ENCODE measurements at regions not wholly inside any gene's neighbourhood (a gene's known extent, or its start where the extent isn't known, plus 50 kb on each side); places are given as distances from the start of the nearest gene placed in this dataset.

- FAIRE-seq (no peak), DNase-seq (no peak)
- Histone ChIP-seq H3K4me3 (ENCODE audit: low read length in 3 of 3) (no peak overlapping the region), H3K36me3 (ENCODE audit: control insufficient read depth in 2 of 3, insufficient read depth in 3 of 3, low read length in 3 of 3) (no peaks in the 10 kb centered on the region), H3K27ac (ENCODE audit: low read depth in 2 of 2, low read length in 2 of 2) (no peak overlapping the region), H3K4me1 (ENCODE audit: control insufficient read depth in 2 of 3, insufficient read depth in 2 of 3, low read depth in 1 of 3, low read length in 3 of 3) (no peaks in the 10 kb centered on the region), H3K9me3 (ENCODE audit: control insufficient read depth in 2 of 3, insufficient read depth in 1 of 3, low read length in 3 of 3) (peaks cover 0 to 3% (median 0%) of the 10 kb centered on the region in 3 donors), H3K27me3 (ENCODE audit: control insufficient read depth, insufficient read depth, low read length) (no peaks in the 10 kb centered on the region), H3K9ac (ENCODE audit: low read length in 3 of 3) (no peak overlapping the region)
- no peak for TF ChIP-seq CTCF (IDR thresholded peaks at IDR 0.05; ENCODE audit: borderline replicate concordance, extremely low read depth, insufficient read depth)
- intact Hi-C loops (cut with DNase I) = no loop called here
Measured at GRCh38 chr9:13923381-13923780, 390.6 kb downstream of the NFIB start.

- TF ChIP-seq CTCF (IDR thresholded peaks at IDR 0.05; ENCODE audit: borderline replicate concordance, extremely low read depth, insufficient read depth) = no peak
- no peak for FAIRE-seq
- Histone ChIP-seq H3K4me1 (ENCODE audit: control insufficient read depth in 2 of 3, insufficient read depth in 2 of 3, low read depth in 1 of 3, low read length in 3 of 3) (no peaks in the 10 kb centered on the region), H3K9ac (ENCODE audit: low read length in 3 of 3) (no peak overlapping the region), H3K9me3 (ENCODE audit: control insufficient read depth in 2 of 3, insufficient read depth in 1 of 3, low read length in 3 of 3) (peaks cover 0 to 3% (median 0%) of the 10 kb centered on the region in 3 donors), H3K4me3 (ENCODE audit: low read length in 3 of 3) (no peak overlapping the region), H3K27ac (ENCODE audit: low read depth in 2 of 2, low read length in 2 of 2) (no peak overlapping the region), H3K27me3 (ENCODE audit: control insufficient read depth, insufficient read depth, low read length) (no peaks in the 10 kb centered on the region), H3K36me3 (ENCODE audit: control insufficient read depth in 2 of 3, insufficient read depth in 3 of 3, low read length in 3 of 3) (no peaks in the 10 kb centered on the region)
- DNase-seq = no peak
- intact Hi-C loops (cut with DNase I) = no loop called here
Measured at GRCh38 chr9:13920557-13920956, 393.4 kb downstream of the NFIB start.

GRCh38 chr9:13919401-13919800 is 394.5 kb downstream of the NFIB start:
- DNase-seq (no peak), FAIRE-seq (no peak)
- no peak overlapping the region for H3K4me3 ChIP-seq (ENCODE audit: low read length in 3 of 3)
- intact Hi-C loops (cut with DNase I) = no loop called here
- peaks cover 0 to 3% (median 0%) of the 10 kb centered on the region in 3 donors for H3K9me3 ChIP-seq (ENCODE audit: control insufficient read depth in 2 of 3, insufficient read depth in 1 of 3, low read length in 3 of 3)
- no peaks in the 10 kb centered on the region for H3K4me1 ChIP-seq (ENCODE audit: control insufficient read depth in 2 of 3, insufficient read depth in 2 of 3, low read depth in 1 of 3, low read length in 3 of 3)
- no peaks in the 10 kb centered on the region for H3K36me3 ChIP-seq (ENCODE audit: control insufficient read depth in 2 of 3, insufficient read depth in 3 of 3, low read length in 3 of 3)
- no peak overlapping the region for H3K9ac ChIP-seq (ENCODE audit: low read length in 3 of 3)
- H3K27me3 ChIP-seq (ENCODE audit: control insufficient read depth, insufficient read depth, low read length) = no peaks in the 10 kb centered on the region
- H3K27ac ChIP-seq (ENCODE audit: low read depth in 2 of 2, low read length in 2 of 2) = no peak overlapping the region
- no peak for TF ChIP-seq CTCF (IDR thresholded peaks at IDR 0.05; ENCODE audit: borderline replicate concordance, extremely low read depth, insufficient read depth)

GRCh38 chr9:13917534-13917933 is 396.4 kb downstream of the NFIB start:
- intact Hi-C loops (cut with DNase I) = no loop called here
- Histone ChIP-seq H3K27ac (ENCODE audit: low read depth in 2 of 2, low read length in 2 of 2) (no peak overlapping the region), H3K4me1 (ENCODE audit: control insufficient read depth in 2 of 3, insufficient read depth in 2 of 3, low read depth in 1 of 3, low read length in 3 of 3) (no peaks in the 10 kb centered on the region), H3K4me3 (ENCODE audit: low read length in 3 of 3) (no peak overlapping the region), H3K36me3 (ENCODE audit: control insufficient read depth in 2 of 3, insufficient read depth in 3 of 3, low read length in 3 of 3) (no peaks in the 10 kb centered on the region), H3K9me3 (ENCODE audit: control insufficient read depth in 2 of 3, insufficient read depth in 1 of 3, low read length in 3 of 3) (no peaks in the 10 kb centered on the region), H3K27me3 (ENCODE audit: control insufficient read depth, insufficient read depth, low read length) (no peaks in the 10 kb centered on the region), H3K9ac (ENCODE audit: low read length in 3 of 3) (no peak overlapping the region)
- FAIRE-seq (no peak), DNase-seq (no peak)
- no peak for TF ChIP-seq CTCF (IDR thresholded peaks at IDR 0.05; ENCODE audit: borderline replicate concordance, extremely low read depth, insufficient read depth)

Data from kidney (tissue), 13 donors.